WTC11 (cell line): ENCODE measurements at regions not wholly inside any gene's neighbourhood (a gene's known extent, or its start where the extent isn't known, plus 50 kb on each side); places are given as distances from the start of the nearest gene placed in this dataset.

Experiments used
- ATAC-seq: fragments of 200-7000 bp; cut with Tn5 transposase; 2 replicates; pipeline ENCODE4 v1.10.0; 2021; ENCODE audit warnings: mild to moderate bottlenecking, moderate library complexity
- CTCF ChIA-PET: fragments of 300-600 bp; sonication (Branson Sonifier 250); formaldehyde crosslinking; loops from one replicate; lab custom pipeline; 2021; ENCODE audit warnings: antibody characterized with exemption; lab: Charles Lee
- POLR2A ChIA-PET: fragments of 350-600 bp; sonication (Branson Sonifier 250); formaldehyde crosslinking; loops from one replicate; lab custom pipeline; 2021; ENCODE audit warnings: antibody characterized with exemption; lab: Charles Lee
- DNase-seq: peaks from one replicate; pipeline ENCODE4 v3.0.0; 2021; ENCODE audit warnings: low spot score
- H3K27ac Mint-ChIP-seq: 2 replicates; pipeline ENCODE4 v1.8.0; 2021; ENCODE audit warnings: mixed read lengths
- H3K27me3 Mint-ChIP-seq: 2 replicates; pipeline ENCODE4 v1.8.0; 2021; ENCODE audit warnings: low read depth, mild to moderate bottlenecking, moderate library complexity, mixed read lengths
- H3K36me3 Mint-ChIP-seq: 2 replicates; pipeline ENCODE4 v1.8.0; 2021; ENCODE audit warnings: mixed read lengths
- H3K4me1 Mint-ChIP-seq: 2 replicates; pipeline ENCODE4 v1.8.0; 2022; ENCODE audit warnings: mixed read lengths
- H3K4me3 Mint-ChIP-seq: 2 replicates; pipeline ENCODE4 v1.8.0; 2021; ENCODE audit warnings: mild to moderate bottlenecking, moderate library complexity, mixed read lengths
- H3K9me3 Mint-ChIP-seq: 2 replicates; pipeline ENCODE4 v1.8.0; 2021; ENCODE audit warnings: mixed read lengths
- ARID4B ChIP-seq: sonication (generic); formaldehyde crosslinking; IDR thresholded peaks from 2 replicates; pipeline ENCODE4 v1.8.0; 2023; ENCODE audit warnings: missing genetic modification reagents, mild to moderate bottlenecking, borderline replicate concordance
- ATF2 ChIP-seq: sonication (generic); formaldehyde crosslinking; IDR thresholded peaks from 2 replicates; pipeline ENCODE4 v1.8.1; 2022; ENCODE audit warnings: low read depth, missing genetic modification reagents, borderline replicate concordance
- E2F4 ChIP-seq: sonication (generic); formaldehyde crosslinking; IDR thresholded peaks from 2 replicates; pipeline ENCODE4 v1.8.1; 2022; ENCODE audit warnings: low read depth, mild to moderate bottlenecking, moderate library complexity, missing genetic modification reagents, borderline replicate concordance
- EMX1 ChIP-seq: fragments of 250-450 bp; sonication (Bioruptor Pico); IDR thresholded peaks from 2 replicates; pipeline ENCODE4 v1.8.0; 2021; ENCODE audit warnings: mild to moderate bottlenecking
- JAZF1 ChIP-seq: fragments of 250-450 bp; sonication (Bioruptor Pico); IDR thresholded peaks from 2 replicates; pipeline ENCODE4 v1.9.0; 2021; ENCODE audit warnings: moderate library complexity, mild to moderate bottlenecking, inconsistent platforms
- NFE2L1 ChIP-seq: sonication (generic); formaldehyde crosslinking; IDR thresholded peaks from 2 replicates; pipeline ENCODE4 v1.8.1; 2023; ENCODE audit warnings: missing genetic modification reagents
- PREB ChIP-seq: sonication (generic); formaldehyde crosslinking; IDR thresholded peaks from 2 replicates; pipeline ENCODE4 v1.8.1; 2022; ENCODE audit warnings: mild to moderate bottlenecking, missing genetic modification reagents, moderate library complexity, borderline replicate concordance
- RELA ChIP-seq: sonication (generic); formaldehyde crosslinking; IDR thresholded peaks from 2 replicates; pipeline ENCODE4 v1.8.1; 2022; ENCODE audit warnings: missing genetic modification reagents, mild to moderate bottlenecking, borderline replicate concordance
- TP53 ChIP-seq: sonication (generic); formaldehyde crosslinking; IDR thresholded peaks from 2 replicates; pipeline ENCODE4 v1.8.1; 2023; ENCODE audit warnings: mild to moderate bottlenecking, missing genetic modification reagents
- USF2 ChIP-seq: sonication (generic); formaldehyde crosslinking; IDR thresholded peaks from 2 replicates; pipeline ENCODE4 v1.8.1; 2023; ENCODE audit warnings: mild to moderate bottlenecking, missing genetic modification reagents, moderate library complexity
- ZNF263 ChIP-seq: sonication (generic); formaldehyde crosslinking; IDR thresholded peaks from 2 replicates; pipeline ENCODE4 v1.8.1; 2022; ENCODE audit warnings: low read depth, mild to moderate bottlenecking, moderate library complexity, missing genetic modification reagents

GRCh38 chr2:225998653-225999052, 599.1 kb downstream of the NYAP2 start (continued):
- no peak for TF ChIP-seq EMX1 (CRISPR knock-in tag)
- TF ChIP-seq ATF2 (CRISPR knock-in tag), result no peak
- no peak for TF ChIP-seq NFE2L1 (CRISPR knock-in tag)

GRCh38 chr2:225998116-225998515, 598.6 kb downstream of the NYAP2 start:
- CTCF ChIA-PET, result no interaction called here

More at GRCh38 chr2:225998116-225998515, 598.6 kb downstream of the NYAP2 start:
- H3K27ac Mint-ChIP-seq, result no peak overlapping the region
- TF ChIP-seq E2F4, result no peak
- no peak for TF ChIP-seq PREB (CRISPR knock-in tag)
- TF ChIP-seq RELA (CRISPR knock-in tag), result no peak
- no peak for TF ChIP-seq ZNF263
- no peak for TF ChIP-seq USF2 (CRISPR knock-in tag)
- TF ChIP-seq TP53 (CRISPR knock-in tag), result no peak
- TF ChIP-seq ARID4B, result no peak
- no peak for TF ChIP-seq NFE2L1 (CRISPR knock-in tag)
- TF ChIP-seq JAZF1 (CRISPR knock-in tag), result no peak
- TF ChIP-seq, all 79 proteins: peak for 0
- Mint-ChIP-seq H3K9me3 (no peaks in the 10 kb centered on the region), H3K4me3 (no peak overlapping the region), H3K36me3 (no peaks in the 10 kb centered on the region), H3K27me3 (no peaks in the 10 kb centered on the region), H3K4me1 (no peaks in the 10 kb centered on the region)
- ATAC-seq (no peak), DNase-seq (no peak)
- POLR2A ChIA-PET, result no interaction called here
